ENCODE measurements at regions not wholly inside any gene's neighbourhood (a gene's known extent, or its start where the extent isn't known, plus 50 kb on each side); places are given as distances from the start of the nearest gene placed in this dataset.

GRCh38 chr5:30926218-30926617, 267.3 kb upstream of the CDH6 start:
- no peak for DNase-seq

GRCh38 chr5:30921388-30921787, 272.1 kb upstream of the CDH6 start:
- no peak for DNase-seq

GRCh38 chr5:30918171-30918570, 275.3 kb upstream of the CDH6 start:
- no peak for DNase-seq

- DNase-seq = no peak
Observed at GRCh38 chr5:30908356-30908755, 285.1 kb upstream of the CDH6 start.

GRCh38 chr5:30900367-30900766, 293.1 kb upstream of the CDH6 start:
- no peak for DNase-seq

GRCh38 chr5:30894811-30895210, 298.7 kb upstream of the CDH6 start:
- DNase-seq = no peak

- no peak for DNase-seq
Observed at GRCh38 chr5:30891660-30892059, 301.8 kb upstream of the CDH6 start.

- no peak for DNase-seq
Observed at GRCh38 chr5:30890377-30890776, 303.1 kb upstream of the CDH6 start.

- DNase-seq = no peak
Observed at GRCh38 chr5:30880514-30880913, 313.0 kb upstream of the CDH6 start.

- DNase-seq = no peak
Observed at GRCh38 chr5:30879887-30880286, 313.6 kb upstream of the CDH6 start.

GRCh38 chr5:30878746-30879145, 314.7 kb upstream of the CDH6 start:
- DNase-seq = no peak

- no peak for DNase-seq
Observed at GRCh38 chr5:30878296-30878695, 315.2 kb upstream of the CDH6 start.

- DNase-seq = no peak
Observed at GRCh38 chr5:30874241-30875034, 319.0 kb upstream of the CDH6 start.

GRCh38 chr5:30871196-30871595, 322.3 kb upstream of the CDH6 start:
- no peak for DNase-seq

- no peak for DNase-seq
Observed at GRCh38 chr5:30867711-30868110, 325.8 kb upstream of the CDH6 start.

GRCh38 chr5:30866142-30866541, 327.3 kb upstream of the CDH6 start:
- DNase-seq = no peak

- no peak for DNase-seq
Observed at GRCh38 chr5:30856242-30856641, 337.2 kb upstream of the CDH6 start.

- DNase-seq = no peak
Observed at GRCh38 chr5:30853158-30853557, 340.3 kb upstream of the CDH6 start.

- DNase-seq = no peak
Observed at GRCh38 chr5:30850866-30851265, 342.6 kb upstream of the CDH6 start.

GRCh38 chr5:30849931-30850710, 343.4 kb upstream of the CDH6 start:
- no peak for DNase-seq

GRCh38 chr5:30846171-30846570, 347.3 kb upstream of the CDH6 start:
- DNase-seq = no peak

GRCh38 chr5:30845194-30845593, 348.3 kb upstream of the CDH6 start:
- no peak for DNase-seq

- DNase-seq = no peak
Observed at GRCh38 chr5:30843541-30843940, 349.9 kb upstream of the CDH6 start.

- DNase-seq = no peak
Observed at GRCh38 chr5:30839956-30840355, 353.5 kb upstream of the CDH6 start.
